ENCODE measurements at regions not wholly inside any gene's neighbourhood (a gene's known extent, or its start where the extent isn't known, plus 50 kb on each side); places are given as distances from the start of the nearest gene placed in this dataset.

DNA sequence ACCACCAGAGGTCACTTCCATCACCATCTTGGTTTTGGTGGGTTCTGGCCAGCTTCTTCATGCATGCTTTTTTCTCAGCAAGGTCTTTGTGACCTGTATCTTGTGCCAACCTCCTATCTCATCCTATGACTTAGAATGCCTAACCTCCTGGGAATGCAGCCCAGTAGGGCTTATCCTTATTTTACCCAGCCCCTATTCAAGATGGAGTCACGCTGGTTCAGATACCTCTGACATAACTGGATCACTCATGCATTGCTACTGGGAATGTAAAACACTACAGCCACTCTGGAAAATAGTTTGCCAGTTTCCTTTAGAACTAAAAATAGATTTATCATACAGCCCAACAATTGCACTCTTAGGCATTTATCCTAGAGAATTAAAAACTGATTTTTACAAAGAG lies 219.2 kb downstream of the IRS1 start:
- TF ChIP-seq EZH2 (IDR thresholded peaks at IDR 0.05; ENCODE audit: borderline replicate concordance, low read depth, low read length, poor library complexity, severe bottlenecking) = no peak
- TF ChIP-seq, protein P1, sequence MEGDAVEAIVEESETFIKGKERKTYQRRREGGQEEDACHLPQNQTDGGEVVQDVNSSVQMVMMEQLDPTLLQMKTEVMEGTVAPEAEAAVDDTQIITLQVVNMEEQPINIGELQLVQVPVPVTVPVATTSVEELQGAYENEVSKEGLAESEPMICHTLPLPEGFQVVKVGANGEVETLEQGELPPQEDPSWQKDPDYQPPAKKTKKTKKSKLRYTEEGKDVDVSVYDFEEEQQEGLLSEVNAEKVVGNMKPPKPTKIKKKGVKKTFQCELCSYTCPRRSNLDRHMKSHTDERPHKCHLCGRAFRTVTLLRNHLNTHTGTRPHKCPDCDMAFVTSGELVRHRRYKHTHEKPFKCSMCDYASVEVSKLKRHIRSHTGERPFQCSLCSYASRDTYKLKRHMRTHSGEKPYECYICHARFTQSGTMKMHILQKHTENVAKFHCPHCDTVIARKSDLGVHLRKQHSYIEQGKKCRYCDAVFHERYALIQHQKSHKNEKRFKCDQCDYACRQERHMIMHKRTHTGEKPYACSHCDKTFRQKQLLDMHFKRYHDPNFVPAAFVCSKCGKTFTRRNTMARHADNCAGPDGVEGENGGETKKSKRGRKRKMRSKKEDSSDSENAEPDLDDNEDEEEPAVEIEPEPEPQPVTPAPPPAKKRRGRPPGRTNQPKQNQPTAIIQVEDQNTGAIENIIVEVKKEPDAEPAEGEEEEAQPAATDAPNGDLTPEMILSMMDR (conservative IDR thresholded peaks at IDR 0.05; ENCODE audit: low read depth, low read length) = no peak

All from A673 (cell line).